ENCODE measurements at regions not wholly inside any gene's neighbourhood (a gene's known extent, or its start where the extent isn't known, plus 50 kb on each side); places are given as distances from the start of the nearest gene placed in this dataset.

- TF ChIP-seq CTCF (IDR thresholded peaks at IDR 0.05): no peak
- no peak for TF ChIP-seq POLR2AphosphoS5 (IDR thresholded peaks at IDR 0.05; ENCODE audit: insufficient read depth in 1 of 2, low read depth in 1 of 2)
These were observed 77.6 kb upstream of the ITM2A start for GRCh38 chrX:79444694-79445210.

Data from vagina (tissue), 2 donors.